HCT116 (cell line): ENCODE measurements at regions not wholly inside any gene's neighbourhood (a gene's known extent, or its start where the extent isn't known, plus 50 kb on each side); places are given as distances from the start of the nearest gene placed in this dataset.

Source experiments
- CTCF ChIP-seq, 3 experiments: fragments of 200-600 bp in 1 of 3; sonication (generic) in 1 of 3; IDR thresholded peaks in 2 of 3; conservative IDR thresholded peaks in 1 of 3; 2 replicates each; pipeline ENCODE4 v1.5.1; 2012 to 2017; ENCODE audit warnings: low read depth in 2 of 3, low read length in 2 of 3, antibody characterized with exemption in 1 of 3, borderline replicate concordance in 1 of 3, control low read depth in 1 of 3, mild to moderate bottlenecking in 1 of 3, mixed read lengths in 1 of 3, mixed run types in 1 of 3, moderate library complexity in 1 of 3; ENCODE audit not compliant: insufficient read depth in 1 of 3
- EZH2 ChIP-seq: fragments of 200-600 bp; sonication (generic); IDR thresholded peaks from 2 replicates; pipeline ENCODE4 v1.6.1; 2017; ENCODE audit warnings: antibody characterized with exemption, mixed run types
- JUND ChIP-seq: IDR thresholded peaks from 2 replicates; pipeline ENCODE4 v1.6.1; 2012
- MAX ChIP-seq: IDR thresholded peaks from 2 replicates; pipeline ENCODE4 v1.6.1; 2012
- REST ChIP-seq: IDR thresholded peaks from 2 replicates; pipeline ENCODE4 v1.6.1; 2012; ENCODE audit warnings: low read depth
- SP1 ChIP-seq: IDR thresholded peaks from 2 replicates; pipeline ENCODE4 v1.6.1; 2012; ENCODE audit warnings: low read depth

GRCh38 chr20:60101891-60102281 lies 143.7 kb downstream of the CDH26 start:
- TF ChIP-seq REST, result no peak
- no peak for TF ChIP-seq CTCF (IDR thresholded peaks at IDR 0.05 in 2 of 3, conservative IDR thresholded peaks at IDR 0.05 in 1 of 3; ENCODE audit: borderline replicate concordance in 1 of 3, insufficient read depth in 1 of 3, low read depth in 2 of 3, low read length in 2 of 3)
- TF ChIP-seq EZH2, result no peak
- TF ChIP-seq MAX, result no peak
- no peak for TF ChIP-seq JUND
- no peak for TF ChIP-seq SP1
